Fibroblast of skin of left biceps (primary cell): ENCODE measurements at regions not wholly inside any gene's neighbourhood (a gene's known extent, or its start where the extent isn't known, plus 50 kb on each side); places are given as distances from the start of the nearest gene placed in this dataset.
"Not testable (repeated sequence)": the region's sequence is repeated elsewhere in the genome, so short reads cannot be mapped to it uniquely, and the experiment has no call there.

Experiments used
- DNase-seq, 2 experiments: peaks; one replicate each; pipeline ENCODE4 v3.0.0-alpha.2; 2013; ENCODE audit warnings: low read depth in 2 of 2

DNA sequence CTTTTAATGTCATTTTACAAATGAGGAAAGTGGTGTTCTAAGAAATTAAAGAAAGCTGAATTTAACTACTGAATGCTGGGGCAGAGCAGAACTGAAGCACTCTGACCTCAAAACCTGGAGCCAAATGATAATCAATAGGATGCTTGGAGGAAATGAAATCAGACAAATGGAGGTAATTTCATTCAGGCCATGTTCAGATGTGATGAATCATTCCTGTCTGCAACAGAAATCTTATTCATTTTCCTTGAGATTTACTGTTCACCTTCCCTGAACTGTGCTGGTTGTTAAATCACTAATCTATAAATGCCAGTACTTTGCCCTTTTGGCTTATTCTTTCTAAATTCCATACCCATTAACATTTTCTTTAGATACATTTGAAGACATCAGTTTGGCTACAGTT, 85.6 kb upstream of the SNX7 start:
- no peak for DNase-seq

DNA sequence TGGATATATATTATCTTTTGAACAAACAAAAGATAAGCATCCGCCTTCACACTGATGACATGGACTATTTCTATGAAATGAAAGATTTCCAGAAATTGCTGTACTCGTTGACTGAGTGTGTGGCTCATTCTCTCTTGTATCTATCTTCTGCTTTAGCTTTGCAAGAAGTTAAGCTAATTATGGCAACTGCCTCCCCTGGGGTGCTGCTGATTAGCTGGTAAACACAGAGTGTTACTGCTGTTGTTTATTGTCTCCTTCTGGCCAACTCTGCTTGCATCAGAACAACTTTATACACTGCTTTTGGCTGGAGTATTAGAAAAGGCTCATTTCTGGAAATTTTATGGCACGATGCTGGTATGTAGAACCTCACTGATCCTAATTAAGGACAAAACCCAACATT, 95.6 kb upstream of the SNX7 start:
- DNase-seq, result no peak

DNA sequence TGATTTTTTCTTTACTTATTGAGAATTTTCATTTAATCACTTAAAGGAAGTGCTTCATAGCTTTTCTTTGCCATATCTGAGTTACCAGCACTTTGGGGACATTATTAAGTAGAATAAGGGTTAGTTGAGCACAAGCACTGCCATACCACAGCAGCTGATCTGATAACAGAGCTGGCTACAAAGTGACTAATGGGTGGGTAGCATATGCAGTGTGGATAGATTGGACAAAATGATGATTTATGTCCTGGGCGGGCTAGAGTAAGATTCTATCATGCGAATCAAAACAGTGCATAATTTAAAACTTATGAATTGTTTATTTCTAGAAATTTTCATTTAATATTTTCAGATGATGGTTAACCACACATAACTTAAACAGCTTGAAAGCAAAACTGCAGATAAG, 102.2 kb upstream of the SNX7 start:
- no peak for DNase-seq

DNA sequence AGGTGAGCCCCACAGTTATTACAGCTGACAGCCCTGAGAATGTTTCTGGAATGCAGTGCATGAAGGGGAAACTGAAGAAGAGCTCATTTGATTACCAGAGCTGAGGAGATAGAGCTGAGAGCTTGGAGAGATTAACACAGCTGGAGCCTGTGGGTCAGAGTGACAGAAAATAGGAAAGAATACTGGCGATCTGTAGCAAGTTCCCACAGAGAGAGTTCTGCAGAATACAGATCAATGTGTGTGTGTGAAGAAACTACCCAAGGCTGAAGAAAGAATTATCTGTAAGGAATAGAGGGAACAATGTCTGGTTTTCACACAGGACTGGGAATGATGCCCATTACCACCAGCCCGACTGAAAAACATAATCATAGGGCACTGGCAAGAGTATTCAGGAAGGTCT, 103.6 kb upstream of the SNX7 start:
- DNase-seq, result no peak

DNA sequence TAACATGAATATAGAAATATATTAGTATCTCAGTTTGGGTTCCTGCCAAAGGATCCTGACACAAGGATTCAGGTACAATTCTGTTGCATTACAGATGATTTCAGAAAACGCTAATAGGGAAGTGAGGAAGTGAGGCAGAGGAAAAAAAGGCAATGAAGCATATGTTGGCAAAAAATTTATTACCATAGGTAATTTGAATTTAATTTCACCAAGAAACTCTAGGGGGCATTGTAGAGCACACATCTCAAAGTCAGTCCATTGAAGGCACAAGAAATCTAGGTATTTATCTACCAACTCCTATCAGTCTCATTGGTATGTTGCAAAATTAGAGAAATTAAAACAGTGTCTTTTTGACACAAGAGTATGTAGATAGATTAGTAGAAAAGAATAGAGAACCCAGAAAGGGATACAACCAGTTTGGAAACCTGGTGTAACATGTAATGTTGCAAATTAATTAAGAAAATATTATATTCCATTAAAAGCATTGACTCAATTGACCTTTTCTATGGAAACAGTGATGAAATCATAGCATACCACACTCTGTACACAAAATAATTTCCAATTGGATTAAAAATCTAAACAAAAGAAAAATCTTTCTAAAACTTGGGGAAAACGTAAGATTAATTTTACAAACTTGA, 104.9 kb upstream of the SNX7 start:
- no peak for DNase-seq

DNA sequence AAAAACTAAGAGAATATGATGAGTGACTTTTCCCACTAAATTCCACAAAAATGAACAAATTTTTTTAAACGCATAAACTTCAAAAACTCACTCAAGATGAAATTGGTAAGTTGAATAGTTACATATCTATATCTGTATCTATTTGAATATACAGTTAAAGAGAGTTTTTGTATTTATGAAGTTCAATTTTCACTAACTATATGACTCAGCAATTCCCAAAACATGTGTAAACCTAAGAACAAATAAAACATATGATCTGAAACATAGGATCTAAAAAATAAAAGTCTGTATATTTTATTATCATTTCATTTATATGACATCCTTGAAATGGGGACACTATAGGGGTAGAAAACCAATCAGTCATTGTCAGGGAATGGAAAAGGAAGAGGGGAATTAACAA, 105.7 kb upstream of the SNX7 start:
- no peak for DNase-seq

DNA sequence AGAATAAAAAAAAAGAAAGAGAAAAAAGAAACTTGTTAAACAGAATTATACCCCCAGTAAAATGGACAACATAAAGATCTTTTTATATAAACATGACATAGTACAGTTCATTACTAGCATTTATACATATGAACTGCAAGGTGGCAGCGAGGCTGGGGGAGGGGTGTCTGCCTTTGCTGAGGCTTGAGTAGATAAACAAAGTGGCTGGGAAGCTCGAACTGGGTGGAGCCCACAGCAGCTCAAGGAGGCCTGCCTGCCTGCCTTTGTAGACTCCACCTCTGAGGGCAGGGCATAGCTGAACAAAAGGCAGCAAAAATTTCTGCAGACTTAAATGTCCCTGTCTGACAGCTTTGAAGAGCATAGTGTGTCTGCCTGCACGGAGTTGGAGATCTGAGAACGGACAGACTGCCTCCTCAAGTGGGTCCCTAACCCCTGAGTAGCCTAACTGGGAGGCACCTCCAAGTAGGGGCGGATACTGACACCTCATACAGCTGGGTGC, 108.9 kb upstream of the SNX7 start:
- not testable (repeated sequence) for DNase-seq

DNA sequence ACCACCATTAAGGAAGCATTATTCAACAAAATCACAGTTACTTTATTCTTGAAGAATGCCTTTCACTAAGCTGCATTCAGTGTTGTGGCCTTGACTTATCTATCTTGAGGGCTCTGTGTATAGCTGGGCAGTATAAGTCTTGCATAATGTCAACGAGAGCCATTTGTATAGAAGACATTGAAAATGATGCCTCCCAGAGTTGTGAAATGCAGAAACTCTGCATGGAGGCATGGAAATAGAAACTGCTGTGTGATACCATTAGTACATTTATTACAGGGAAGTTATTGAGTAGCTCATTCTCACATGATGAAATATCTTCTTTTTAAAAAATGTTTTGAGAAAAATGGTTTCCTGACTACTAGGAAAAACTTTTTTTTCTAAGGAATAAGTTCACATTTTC, 111.4 kb upstream of the SNX7 start:
- no peak for DNase-seq

DNA sequence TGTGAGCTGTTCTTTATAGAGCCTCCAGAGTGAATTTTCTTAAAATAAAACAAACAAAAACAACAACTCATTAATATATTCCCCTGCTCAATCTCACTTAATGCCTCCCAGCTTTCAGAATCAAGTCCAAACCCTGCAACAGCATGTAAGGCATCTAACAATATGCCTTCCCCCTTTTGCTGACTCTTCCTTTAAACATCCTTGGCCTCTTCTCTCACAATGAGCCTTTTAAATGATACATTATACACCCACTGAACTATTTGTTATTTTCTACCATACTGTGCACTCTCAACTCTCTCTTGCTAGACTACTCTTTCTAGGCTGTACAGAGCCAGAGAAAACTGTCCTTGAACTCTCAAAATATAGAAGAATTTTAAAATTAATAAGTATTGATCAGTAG, 115.2 kb upstream of the SNX7 start:
- no peak for DNase-seq

DNA sequence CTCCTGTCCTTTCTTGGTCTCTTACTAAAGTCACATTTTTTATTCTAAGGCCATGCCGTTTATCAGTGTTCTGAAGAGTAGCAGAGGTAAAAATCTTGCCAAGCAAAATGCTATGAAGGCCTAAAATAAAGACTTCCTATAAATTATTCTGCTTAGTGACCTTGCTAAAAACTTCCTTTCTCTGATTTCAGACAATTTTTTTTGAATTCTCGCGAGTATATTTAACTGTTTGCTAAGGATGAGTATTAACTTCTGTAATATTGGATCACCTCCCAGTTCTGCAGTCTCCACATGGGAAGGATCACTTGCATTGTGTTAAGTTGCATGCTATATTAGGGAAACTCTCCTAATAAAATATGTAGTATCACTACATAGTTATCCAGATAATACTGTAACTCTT, 123.4 kb upstream of the SNX7 start:
- no peak for DNase-seq

DNA sequence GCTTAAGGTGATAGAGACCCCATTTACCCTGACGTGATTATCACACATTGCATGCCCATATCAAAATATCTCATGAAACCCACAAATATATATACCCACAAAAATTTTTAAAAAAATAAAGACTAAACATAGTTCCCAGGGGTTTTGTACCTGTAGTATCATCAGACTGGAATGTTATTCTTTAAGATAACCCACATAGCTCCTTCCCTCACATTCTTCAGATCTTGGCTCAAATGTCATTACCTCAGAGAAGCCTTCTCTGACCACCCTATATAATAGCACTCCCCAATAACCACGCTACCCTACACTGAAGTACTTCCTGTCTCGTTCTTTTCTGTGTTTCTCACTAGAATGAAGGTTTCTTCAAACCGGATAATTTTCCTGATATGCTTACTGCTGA, 138.3 kb upstream of the SNX7 start:
- no peak for DNase-seq

DNA sequence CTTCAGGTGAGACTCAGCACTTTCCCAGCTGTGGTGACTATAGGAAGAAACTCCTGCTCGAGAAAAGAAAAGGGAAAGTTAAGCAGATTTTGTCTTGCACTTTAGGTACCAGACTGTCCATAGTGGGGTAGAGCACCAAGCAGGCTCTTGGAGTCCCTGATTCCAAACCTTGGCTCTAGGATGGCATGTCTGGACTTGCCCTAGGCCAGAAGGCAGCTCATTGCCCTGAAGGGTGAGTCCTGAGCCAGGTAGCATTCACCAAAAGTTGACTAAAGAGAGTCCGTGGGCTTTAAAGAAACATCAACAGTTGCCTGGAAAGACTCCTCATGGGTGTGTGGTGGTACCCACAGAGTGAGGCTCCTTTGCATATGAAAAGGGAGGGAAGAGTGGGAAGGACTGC, 145.2 kb upstream of the SNX7 start:
- no peak for DNase-seq

DNA sequence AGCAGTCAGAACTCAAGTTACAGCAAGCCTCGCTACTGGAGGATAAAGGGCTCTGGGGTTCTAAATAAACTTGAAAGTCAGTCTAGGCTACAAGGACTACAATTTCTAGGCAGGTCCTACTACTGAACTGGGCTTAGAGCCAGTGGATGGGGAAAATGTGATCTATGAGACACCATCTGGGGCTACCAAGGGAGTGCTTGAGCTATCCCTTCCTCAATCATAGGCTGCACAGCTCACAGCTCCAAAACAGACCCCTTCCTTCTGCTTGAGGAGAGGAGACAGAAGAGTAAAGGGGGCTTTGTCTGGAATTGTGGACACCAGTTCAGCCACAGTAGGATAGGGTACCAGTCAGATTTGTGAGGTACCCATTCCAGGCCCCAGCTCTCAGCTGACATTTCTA, 145.8 kb upstream of the SNX7 start:
- no peak for DNase-seq

DNA sequence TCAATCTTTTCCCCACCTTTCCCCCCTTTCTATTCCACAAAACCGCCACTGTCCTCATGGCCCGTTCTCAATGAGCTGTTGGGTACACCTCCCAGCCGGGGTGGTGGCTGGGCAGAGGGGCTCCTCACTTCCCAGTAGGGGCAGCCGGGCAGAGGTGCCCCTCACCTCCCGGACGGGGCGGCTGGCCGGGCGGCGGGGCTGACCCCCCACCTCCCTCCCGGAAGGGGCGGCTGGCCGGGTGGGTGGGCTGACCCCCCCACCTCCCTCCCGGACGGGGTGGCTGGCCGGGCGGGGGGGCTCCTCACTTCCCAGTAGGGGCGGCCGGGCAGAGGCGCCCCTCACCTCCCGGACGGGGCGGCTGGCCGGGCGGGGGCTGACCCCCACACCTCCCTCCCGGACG, 149.3 kb upstream of the SNX7 start:
- not testable (repeated sequence) for DNase-seq

DNA sequence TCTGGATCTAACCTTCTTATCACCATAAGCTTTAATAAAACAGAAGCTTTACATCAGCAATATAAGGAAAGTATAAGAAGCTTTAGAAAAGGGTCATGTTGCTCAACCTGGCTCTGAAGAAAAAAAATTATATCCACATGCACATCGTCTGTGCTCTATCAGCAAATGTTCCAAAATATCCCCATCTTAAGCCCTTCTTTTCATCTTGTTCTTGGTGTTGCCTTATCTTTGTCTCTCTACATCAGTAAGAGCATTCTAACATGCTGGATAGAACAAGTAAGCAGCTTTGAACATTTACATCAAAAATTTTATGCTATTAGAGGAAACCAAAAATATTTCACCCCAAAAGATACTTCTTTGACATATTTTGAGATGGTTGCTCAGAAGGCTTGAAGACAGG, 157.8 kb upstream of the SNX7 start:
- DNase-seq, result no peak

DNA sequence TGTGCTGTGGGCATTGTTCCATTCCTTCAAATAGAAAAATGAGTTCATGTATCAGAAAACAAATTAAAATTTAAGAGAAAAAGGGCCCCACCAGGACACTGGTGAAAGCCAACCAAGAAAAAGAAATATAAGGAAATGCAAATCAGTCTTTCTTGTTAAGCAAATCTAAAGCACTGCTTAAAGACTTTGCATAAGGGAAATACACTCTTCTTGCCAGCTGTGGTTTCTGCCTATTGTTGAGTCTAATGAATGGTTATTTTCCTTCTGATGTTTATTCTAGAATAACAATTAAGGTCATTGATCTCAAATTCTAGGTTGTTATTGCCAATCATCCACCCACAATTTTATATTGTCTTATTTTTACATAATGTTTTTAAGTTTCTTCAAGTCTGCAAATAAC, 158.6 kb upstream of the SNX7 start:
- DNase-seq, result no peak

DNA sequence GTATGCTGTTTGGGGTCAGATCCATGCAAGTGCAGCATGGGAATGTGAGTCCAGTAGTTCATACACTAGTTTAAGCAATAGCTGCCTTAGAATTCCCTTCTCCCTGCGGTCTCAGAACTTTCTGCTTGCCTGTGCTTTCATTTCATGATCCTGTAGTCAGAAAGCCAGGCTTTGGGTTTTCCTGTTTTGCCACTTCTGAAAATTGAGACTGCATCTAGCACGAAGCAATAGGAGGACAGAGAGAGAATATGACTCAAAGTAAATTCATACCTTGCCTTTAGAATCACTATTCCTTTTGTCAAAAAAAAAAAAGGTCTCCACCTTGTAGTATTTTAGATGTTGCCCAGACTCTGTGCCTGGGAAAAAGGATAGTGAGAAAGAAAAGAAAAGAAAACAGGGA, 161.2 kb upstream of the SNX7 start:
- DNase-seq, result no peak

DNA sequence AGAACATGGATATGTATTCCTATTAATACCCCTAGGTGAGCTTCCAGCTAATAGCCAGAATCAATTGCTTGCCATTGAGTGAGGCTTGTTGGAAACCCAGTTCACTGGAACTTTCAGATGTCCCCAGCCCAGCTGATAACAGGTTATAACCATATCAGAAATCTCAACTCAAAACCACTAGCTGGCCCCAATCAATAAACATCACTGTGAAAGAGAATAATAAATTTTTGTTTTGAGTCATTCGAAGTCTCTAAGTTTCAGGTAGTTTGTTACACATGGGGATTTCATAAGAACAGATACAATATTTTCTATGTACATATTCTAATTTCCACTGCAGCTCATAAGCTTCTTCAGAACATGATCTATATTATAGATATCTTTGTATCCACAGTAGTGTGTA, 162.9 kb upstream of the SNX7 start:
- DNase-seq, result no peak

DNA sequence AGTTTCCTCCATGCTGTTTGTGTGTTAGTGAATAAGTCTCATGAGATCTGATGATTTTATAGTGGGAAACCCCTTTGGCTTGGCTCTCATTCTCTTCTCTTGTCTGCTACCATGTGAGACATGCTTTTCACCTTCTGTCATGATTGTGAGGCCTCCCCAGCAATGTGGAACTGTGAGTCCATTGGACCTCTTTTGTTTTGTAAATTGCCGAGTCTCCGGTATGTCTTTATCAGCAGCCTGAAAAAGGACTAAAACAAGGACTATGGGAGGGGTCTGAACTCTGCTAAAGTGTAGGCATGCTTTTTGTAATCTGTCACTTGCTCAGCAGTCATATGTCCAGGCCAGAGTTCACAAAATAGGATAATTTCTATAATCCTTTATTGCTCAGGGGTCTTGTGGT, 164.0 kb upstream of the SNX7 start:
- no peak for DNase-seq

DNA sequence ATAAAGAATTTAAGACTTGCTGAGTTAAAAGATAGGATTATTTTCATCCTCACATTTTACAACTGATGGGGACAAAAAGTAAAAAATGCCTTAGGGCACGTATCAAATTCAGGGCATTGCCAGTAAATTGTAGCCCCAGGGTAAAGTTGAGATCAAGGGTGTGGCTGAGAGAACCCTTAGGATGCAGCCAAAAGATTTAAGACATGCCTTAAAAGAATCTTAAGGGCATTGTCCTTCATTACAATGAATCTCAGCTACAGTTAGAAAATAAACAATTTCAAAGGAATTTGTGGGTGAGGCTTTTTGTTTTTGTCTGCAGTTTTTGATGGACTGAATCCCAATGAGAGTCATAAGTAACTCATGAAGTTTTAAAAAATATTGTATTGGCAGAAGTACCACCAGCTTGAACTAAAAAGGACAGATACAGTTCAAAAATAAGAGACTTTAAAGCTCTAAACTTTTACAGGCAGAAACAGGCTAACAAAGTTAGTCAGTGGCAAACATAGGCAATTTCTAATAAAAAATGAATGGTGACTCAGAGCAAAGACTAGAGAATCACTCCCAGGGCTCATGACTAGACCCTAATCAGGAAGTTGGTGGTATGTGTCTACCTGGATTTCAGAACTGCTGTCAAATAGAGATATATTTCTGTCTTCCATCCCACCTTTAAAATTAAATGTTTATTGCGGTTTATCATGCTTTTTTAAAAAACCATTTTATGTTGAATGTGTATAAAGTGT, 165.1 kb upstream of the SNX7 start:
- no peak for DNase-seq

DNA sequence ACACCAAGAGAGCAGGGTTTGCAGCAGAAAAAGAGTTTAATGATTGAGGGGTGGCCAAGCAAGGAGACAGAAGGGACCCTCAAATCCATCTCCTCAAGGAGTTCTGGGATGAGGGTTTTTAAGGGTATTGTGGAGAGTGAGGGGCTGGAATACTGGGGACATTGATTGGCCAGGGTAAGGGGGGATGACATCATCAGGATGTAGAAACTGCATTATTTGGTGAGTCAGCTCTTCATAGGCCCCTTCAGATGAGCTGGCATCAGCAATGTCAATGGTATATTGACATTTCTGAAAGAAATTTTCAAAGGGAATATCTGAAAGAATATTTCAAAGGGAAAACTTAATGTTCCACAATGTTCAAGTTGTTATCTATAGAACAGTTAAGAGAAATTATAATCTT, 168.1 kb upstream of the SNX7 start:
- no peak for DNase-seq

DNA sequence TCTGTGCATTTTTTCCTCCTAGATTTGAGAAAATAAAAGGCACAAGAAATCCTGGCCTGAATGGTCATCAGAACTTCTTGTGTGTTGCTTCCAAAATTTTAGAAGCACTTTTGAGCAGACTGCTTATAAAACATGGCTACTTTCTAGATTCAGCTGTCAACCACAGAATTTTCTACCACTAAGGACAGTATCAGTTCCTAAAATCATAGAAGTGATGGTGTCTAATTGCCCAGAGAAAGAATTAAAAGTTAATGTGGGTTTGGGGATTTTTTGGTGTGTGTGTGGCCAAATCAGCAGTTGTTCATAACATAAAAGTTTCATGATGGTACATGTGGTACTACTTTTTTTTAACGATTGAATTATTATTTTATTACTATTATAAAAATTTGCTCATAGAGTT, 171.4 kb upstream of the SNX7 start:
- no peak for DNase-seq

DNA sequence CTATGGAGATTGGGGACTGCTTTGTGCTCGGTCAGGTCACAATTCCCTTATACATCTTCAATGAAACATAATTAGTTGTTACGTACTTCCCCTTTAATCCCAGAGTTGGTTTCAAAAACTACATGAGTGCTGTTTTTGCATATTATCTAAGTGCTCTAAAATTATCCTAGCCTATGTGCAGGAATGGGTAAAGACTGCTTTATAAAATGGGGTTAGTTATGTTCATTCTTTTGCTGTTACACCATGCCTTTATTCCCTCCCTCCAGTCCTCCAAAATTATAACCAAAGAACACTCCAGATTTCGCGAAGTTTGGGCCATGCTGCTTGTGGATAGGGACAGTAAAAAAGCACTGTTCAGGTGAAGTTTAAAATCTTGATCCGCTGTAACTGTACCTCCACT, 173.9 kb upstream of the SNX7 start:
- DNase-seq, result no peak

DNA sequence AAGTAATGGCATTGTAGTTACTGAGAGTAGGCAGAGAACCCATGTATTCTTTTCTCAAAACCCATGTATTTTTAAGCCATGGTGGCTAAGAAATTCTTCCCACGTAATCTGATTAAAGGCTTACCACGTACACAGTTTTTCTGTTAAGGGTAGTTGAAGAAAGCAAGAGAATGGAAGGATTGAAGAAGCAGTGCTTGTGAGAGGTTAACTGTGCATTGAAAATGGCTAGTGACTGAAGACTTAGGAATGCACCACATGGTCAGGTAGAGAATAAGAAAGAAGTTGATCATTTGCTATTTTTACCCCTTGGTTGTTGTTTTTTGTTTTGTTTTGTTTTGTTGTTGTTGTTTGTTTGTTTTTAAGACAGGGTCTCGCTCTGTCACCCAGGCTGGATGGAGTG, 178.9 kb upstream of the SNX7 start:
- DNase-seq, result no peak
